GM19023 (cell line): ENCODE measurements at regions not wholly inside any gene's neighbourhood (a gene's known extent, or its start where the extent isn't known, plus 50 kb on each side); places are given as distances from the start of the nearest gene placed in this dataset.
"Not testable (repeated sequence)": the region's sequence is repeated elsewhere in the genome, so short reads cannot be mapped to it uniquely, and the experiment has no call there.

Source experiments
- ATAC-seq: cut with Tn5 transposase; IDR thresholded peaks from one replicate; pipeline ENCODE4 v1.9.1; 2021; ENCODE audit warnings: mild to moderate bottlenecking, moderate library complexity; ENCODE audit not compliant: unreplicated experiment

- not testable (repeated sequence) for ATAC-seq
Measured at GRCh38 chr2:111598944-111599343, 285.0 kb downstream of the ANAPC1 start.

DNA sequence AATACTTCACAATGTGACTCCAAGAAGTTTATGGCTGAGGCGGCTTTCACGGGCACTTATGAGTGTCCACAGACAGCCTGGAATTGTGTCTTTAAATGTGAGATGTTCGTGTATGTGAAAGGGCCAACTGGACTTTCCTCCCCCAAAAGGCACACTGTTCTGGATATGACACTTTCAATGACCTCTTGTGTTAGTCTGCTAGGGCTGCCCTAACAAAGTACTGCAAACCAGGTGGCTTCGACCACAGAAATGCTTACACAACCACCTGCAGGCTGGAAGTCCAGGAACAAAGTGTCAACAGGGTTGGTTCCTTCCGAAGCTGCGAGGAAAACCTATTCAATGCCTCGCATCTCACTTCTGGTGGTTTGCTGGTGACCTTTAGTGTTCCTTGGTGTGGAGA, 281.7 kb downstream of the ANAPC1 start:
- ATAC-seq, result not testable (repeated sequence)

- not testable (repeated sequence) for ATAC-seq
Measured at GRCh38 chr2:111605798-111606197, 278.2 kb downstream of the ANAPC1 start.

DNA sequence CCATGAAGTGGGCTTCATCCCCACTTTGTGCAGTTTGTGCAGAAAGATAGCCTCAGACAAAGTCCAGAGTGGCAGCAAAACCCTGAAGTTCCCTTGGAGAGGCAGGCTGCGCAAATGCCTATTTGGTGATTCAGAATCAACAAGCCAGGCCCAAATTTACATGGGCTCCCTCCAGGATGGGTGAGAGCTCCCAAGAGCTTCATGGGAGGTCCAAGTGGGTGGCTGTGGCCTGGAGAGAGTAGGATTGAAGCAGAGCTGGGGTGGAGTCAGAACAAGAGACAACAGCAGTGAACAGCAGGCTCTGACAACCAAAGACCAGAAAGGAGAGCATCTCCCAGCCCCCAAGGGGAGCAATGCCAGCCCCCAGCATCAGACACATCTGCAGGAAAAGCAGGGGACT, 277.4 kb downstream of the ANAPC1 start:
- not testable (repeated sequence) for ATAC-seq

- not testable (repeated sequence) for ATAC-seq
Measured at GRCh38 chr2:111609146-111609844, 274.7 kb downstream of the ANAPC1 start.

GRCh38 chr2:111610035-111610434, 274.0 kb downstream of the ANAPC1 start:
- not testable (repeated sequence) for ATAC-seq

- ATAC-seq, result no peak
Measured at GRCh38 chr2:111616651-111617218, 267.3 kb downstream of the ANAPC1 start.

GRCh38 chr2:111617299-111618225, 266.4 kb downstream of the ANAPC1 start:
- no peak for ATAC-seq

DNA sequence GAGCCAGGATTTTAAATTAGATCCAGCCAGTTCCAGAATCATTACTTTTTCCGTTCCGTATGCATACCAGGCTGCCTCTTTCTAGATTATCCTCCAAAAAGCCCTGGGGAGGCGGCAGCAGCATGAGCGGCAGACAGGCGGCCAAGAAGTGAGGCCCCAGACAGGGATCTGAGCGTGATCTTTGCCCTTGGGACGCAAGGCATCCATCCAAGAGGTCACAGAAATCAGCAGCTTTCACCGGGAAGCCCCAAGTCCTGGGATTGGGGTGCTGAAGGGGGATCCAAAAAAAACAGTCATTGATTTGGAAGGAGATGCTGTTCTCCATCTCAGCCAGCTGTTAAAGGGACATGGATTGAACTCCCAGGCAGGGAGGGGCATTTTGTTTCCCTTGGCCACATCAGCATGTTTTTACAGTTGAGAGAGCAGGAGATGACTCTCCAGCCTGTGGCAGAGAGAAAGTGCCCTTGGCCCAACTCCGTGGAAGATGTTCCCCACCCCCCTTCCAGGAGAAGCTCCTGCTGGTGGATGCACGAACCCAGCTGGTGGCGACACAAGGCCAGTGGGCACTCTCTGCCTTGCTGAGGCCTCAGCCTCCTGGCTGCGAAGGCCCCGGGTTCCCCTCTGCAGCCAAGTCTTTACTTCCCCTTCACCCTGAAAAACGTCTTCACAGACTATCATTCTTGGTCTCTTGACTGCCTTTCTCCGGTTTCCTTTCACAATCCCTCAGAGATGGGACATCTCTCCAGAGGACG, 265.6 kb downstream of the ANAPC1 start:
- ATAC-seq, result no peak

GRCh38 chr2:111618978-111619902, 264.8 kb downstream of the ANAPC1 start:
- no peak for ATAC-seq

GRCh38 chr2:111620281-111620680, 263.7 kb downstream of the ANAPC1 start:
- ATAC-seq, result no peak

GRCh38 chr2:111622859-111623258, 261.1 kb downstream of the ANAPC1 start:
- ATAC-seq, result no peak

- no peak for ATAC-seq
Measured at GRCh38 chr2:111623380-111623779, 260.6 kb downstream of the ANAPC1 start.

- no peak for ATAC-seq
Measured at GRCh38 chr2:111624411-111625156, 259.4 kb downstream of the ANAPC1 start.

DNA sequence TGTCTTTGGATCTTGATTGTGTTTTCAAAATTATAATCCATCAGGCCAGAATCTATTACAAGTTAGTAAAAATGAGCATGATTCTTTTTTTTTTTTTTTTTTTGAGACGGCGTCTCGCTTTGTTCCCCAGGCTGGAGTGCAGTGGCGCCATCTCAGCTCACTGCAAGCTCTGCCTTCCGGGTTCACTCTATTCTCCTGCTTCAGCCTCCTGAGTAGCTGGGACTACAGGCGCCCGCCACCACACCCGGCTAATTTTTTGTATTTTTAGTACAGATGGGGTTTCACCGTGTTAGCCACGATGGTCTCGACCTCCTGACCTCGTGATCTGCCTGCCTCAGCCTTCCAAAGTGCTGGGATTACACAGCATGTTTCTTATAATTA, 258.8 kb downstream of the ANAPC1 start:
- not testable (repeated sequence) for ATAC-seq

- no peak for ATAC-seq
Measured at GRCh38 chr2:111626037-111626864, 257.7 kb downstream of the ANAPC1 start.

GRCh38 chr2:111626865-111627163, 257.2 kb downstream of the ANAPC1 start:
- ATAC-seq, result no peak

- no peak for ATAC-seq
Measured at GRCh38 chr2:111627256-111627655, 256.7 kb downstream of the ANAPC1 start.
